ENCODE measurements at regions not wholly inside any gene's neighbourhood (a gene's known extent, or its start where the extent isn't known, plus 50 kb on each side); places are given as distances from the start of the nearest gene placed in this dataset.

DNA sequence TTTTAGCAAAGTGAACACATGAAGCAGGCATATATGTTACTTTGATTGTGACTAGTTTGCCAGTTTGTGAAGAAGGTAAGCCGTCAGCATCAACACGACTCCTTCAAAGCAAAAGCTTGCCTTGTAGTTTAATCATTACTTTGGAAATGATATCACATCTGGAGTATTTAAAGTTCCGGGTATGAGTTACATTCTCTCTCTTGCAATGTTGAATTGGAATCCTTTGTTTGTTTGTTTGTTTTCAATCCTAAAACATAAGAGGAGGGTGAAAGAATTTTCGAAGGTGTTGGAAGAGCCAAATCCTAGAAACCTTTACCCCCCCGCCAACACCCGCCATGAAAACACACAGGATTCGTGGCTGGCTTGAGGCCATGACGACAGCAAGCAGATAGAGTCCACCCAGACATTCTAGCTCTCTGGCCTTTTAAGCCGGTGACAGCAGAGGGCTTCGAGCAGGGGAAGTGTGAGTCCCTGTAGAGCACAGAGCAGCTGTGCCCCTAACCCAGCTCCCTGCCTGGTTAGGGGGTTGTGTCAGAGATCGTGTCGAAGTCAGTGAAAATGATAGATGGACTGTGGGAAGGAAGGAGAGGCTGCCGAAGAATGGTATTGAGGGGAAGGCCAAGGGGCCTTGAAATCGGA is 103.8 kb upstream of the SMIM21 start:
- no peak overlapping the region for H3K4me2 ChIP-seq (ENCODE audit: low read length)
- H2AFZ ChIP-seq (ENCODE audit: low read length): no peak overlapping the region
- DNase-seq (ENCODE audit: low spot score): no peak
- POLR2A ChIA-PET: no interaction called here
- TF ChIP-seq CTCF (conservative IDR thresholded peaks at IDR 0.05; ENCODE audit: low read length) (no peak), EZH2phosphoT487 (IDR thresholded peaks at IDR 0.05; ENCODE audit: borderline replicate concordance, low read depth, low read length) (no peak)
- H3K9me2 ChIP-seq (ENCODE audit: insufficient read depth, low read length): no peaks in the 10 kb centered on the region
- no TSS peak for BruUV-seq (replicated peaks)
- no peak overlapping the region for H3K27ac ChIP-seq (ENCODE audit: low read depth, low read length, poor library complexity, severe bottlenecking)
- H3K4me3 ChIP-seq (ENCODE audit: low read depth, low read length, poor library complexity, severe bottlenecking): no peak overlapping the region
- CTCF ChIA-PET (ENCODE audit: unreplicated experiment): no interaction called here
- H3K9me3 ChIP-seq (ENCODE audit: low read length): no peaks in the 10 kb centered on the region
- H3K79me2 ChIP-seq (ENCODE audit: insufficient read depth, low read depth, low read length): no peaks in the 10 kb centered on the region
- no peaks in the 10 kb centered on the region for H3K4me1 ChIP-seq (ENCODE audit: insufficient read depth, low read length, poor library complexity, severe bottlenecking)
- intact Hi-C loops (cut with micrococcal nuclease; ENCODE audit: unreplicated experiment): no loop called here
- no peaks in the 10 kb centered on the region for H3K36me3 ChIP-seq (ENCODE audit: insufficient read depth, low read length)
- H4K20me1 ChIP-seq (ENCODE audit: insufficient read depth, low read length): no peaks in the 10 kb centered on the region

- Histone ChIP-seq H3K4me3 (ENCODE audit: low read depth, low read length, poor library complexity, severe bottlenecking) (no peak overlapping the region), H3K4me2 (ENCODE audit: low read length) (no peak overlapping the region), H2AFZ (ENCODE audit: low read length) (no peak overlapping the region), H3K9me2 (ENCODE audit: insufficient read depth, low read length) (no peaks in the 10 kb centered on the region), H3K79me2 (ENCODE audit: insufficient read depth, low read depth, low read length) (no peaks in the 10 kb centered on the region), H3K9me3 (ENCODE audit: low read length) (no peaks in the 10 kb centered on the region), H4K20me1 (ENCODE audit: insufficient read depth, low read length) (no peaks in the 10 kb centered on the region), H3K36me3 (ENCODE audit: insufficient read depth, low read length) (no peaks in the 10 kb centered on the region), H3K27ac (ENCODE audit: low read depth, low read length, poor library complexity, severe bottlenecking) (no peak overlapping the region), H3K4me1 (ENCODE audit: insufficient read depth, low read length, poor library complexity, severe bottlenecking) (no peaks in the 10 kb centered on the region)
- no peak for DNase-seq (ENCODE audit: low spot score)
- ChIA-PET CTCF (ENCODE audit: unreplicated experiment) (no interaction called here), POLR2A (no interaction called here)
- TF ChIP-seq EZH2phosphoT487 (IDR thresholded peaks at IDR 0.05; ENCODE audit: borderline replicate concordance, low read depth, low read length) (no peak), CTCF (conservative IDR thresholded peaks at IDR 0.05; ENCODE audit: low read length) (no peak)
- intact Hi-C loops (cut with micrococcal nuclease; ENCODE audit: unreplicated experiment): no loop called here
- no TSS peak for BruUV-seq (replicated peaks)
These were observed 103.2 kb upstream of the SMIM21 start for GRCh38 chr18:75530566-75531211.

GRCh38 chr18:75530118-75530517 is 102.6 kb upstream of the SMIM21 start:
- Histone ChIP-seq H2AFZ (ENCODE audit: low read length) (no peak overlapping the region), H3K9me2 (ENCODE audit: insufficient read depth, low read length) (no peaks in the 10 kb centered on the region), H3K4me1 (ENCODE audit: insufficient read depth, low read length, poor library complexity, severe bottlenecking) (no peaks in the 10 kb centered on the region), H4K20me1 (ENCODE audit: insufficient read depth, low read length) (no peaks in the 10 kb centered on the region), H3K27ac (ENCODE audit: low read depth, low read length, poor library complexity, severe bottlenecking) (no peak overlapping the region), H3K4me3 (ENCODE audit: low read depth, low read length, poor library complexity, severe bottlenecking) (no peak overlapping the region), H3K9me3 (ENCODE audit: low read length) (no peaks in the 10 kb centered on the region), H3K36me3 (ENCODE audit: insufficient read depth, low read length) (no peaks in the 10 kb centered on the region), H3K4me2 (ENCODE audit: low read length) (no peak overlapping the region), H3K79me2 (ENCODE audit: insufficient read depth, low read depth, low read length) (no peaks in the 10 kb centered on the region)
- ChIA-PET POLR2A (no interaction called here), CTCF (ENCODE audit: unreplicated experiment) (no interaction called here)
- intact Hi-C loops (cut with micrococcal nuclease; ENCODE audit: unreplicated experiment): no loop called here
- no peak for DNase-seq (ENCODE audit: low spot score)
- BruUV-seq (replicated peaks): no TSS peak
- no peak for TF ChIP-seq EZH2phosphoT487 (IDR thresholded peaks at IDR 0.05; ENCODE audit: borderline replicate concordance, low read depth, low read length)
- no peak for TF ChIP-seq CTCF (conservative IDR thresholded peaks at IDR 0.05; ENCODE audit: low read length)
